ENCODE measurements at regions not wholly inside any gene's neighbourhood (a gene's known extent, or its start where the extent isn't known, plus 50 kb on each side); places are given as distances from the start of the nearest gene placed in this dataset.

DNA sequence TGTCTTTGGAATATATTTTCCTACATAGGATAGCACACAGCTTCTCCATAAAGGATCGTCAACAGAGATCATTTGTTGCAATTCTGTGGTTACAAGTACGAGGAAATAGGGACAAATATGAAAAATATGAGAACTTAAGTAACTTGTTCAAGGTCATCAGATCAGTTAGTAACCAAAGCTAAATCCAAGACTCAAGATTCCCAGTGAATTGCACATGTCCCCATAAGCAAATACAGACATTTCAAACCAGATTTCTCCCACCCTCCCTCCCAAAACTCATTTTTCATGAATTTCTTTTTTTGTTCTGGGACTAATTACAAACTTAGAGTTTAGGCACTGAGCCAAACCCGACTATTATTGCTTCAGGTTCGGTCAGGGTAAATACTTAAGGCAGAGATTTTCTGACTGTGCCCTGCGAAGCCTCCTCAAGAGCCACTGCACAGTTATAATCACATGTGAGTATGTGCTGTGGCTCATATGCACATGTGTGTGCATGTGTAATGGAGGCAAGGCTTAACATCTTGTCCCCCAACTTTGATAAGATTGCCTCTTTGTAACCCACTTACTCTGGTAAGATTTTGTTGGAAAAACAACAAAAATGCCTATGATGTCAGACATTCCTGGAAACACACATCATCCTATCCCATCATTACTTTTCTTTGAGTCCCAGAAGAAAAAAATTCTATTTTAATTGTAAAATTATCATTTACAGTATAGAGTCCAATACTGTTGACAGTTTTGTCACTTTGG lies 216.2 kb downstream of the CD83 start:
- no peak for DNase-seq

DNA sequence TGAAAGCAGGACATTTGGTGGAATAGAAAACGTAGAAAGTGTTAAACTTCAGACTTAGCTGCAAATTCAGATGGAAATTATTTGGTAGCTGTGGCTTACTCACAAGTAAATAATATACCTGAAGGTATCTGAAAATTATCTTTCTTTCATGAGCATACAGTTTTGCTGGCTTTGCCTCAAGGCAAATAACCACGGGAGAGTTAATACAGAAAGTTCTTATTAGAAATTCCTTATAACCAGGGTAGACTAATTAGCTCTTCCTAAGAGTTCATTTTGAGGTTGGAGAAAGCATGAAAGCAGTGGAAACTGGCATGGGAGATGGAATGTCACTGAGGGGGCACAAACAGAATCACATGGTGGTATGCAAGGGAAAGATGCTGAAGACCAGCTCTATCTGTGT lies 217.5 kb downstream of the CD83 start:
- no peak for DNase-seq

DNA sequence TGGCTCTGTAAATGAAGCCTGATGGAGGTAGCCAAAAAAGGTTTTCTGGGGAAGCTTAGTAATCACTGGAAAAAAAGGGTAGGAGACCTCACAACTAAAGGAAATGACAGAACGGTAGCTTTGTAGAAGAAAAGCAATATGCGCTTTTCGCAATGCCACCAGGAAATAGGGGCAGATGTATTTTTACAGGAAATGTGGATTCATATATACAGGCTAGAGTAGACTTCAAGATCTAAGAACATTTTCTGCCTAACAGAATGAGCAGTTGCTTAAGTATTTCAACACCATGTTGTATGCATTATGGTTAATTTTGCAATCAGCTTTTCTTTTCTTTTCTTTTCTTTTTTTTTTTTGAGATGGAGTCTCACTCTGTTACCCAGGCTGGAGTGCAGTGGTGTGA lies 219.6 kb downstream of the CD83 start:
- DNase-seq = peak; percentile 16 to 67 (median 45)

DNA sequence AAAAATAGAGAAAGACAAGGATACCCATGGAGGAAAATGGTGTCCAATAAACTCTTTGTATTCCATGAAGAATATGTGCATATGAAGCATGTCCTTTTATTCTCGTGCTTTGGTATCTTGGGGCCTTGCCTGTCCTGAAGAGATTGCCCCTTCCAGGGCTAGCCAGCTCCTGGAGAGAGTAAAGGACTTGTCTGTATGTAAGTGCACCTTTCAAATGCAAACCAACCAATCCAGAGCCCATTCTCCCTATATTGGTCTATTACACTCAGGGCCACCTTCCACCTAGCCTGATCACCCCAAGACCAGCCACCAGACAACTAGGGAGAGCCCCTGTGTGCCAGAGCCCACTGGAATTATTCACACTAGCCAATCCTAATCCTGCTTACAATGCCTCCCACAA lies 221.6 kb downstream of the CD83 start:
- no peak for DNase-seq

DNA sequence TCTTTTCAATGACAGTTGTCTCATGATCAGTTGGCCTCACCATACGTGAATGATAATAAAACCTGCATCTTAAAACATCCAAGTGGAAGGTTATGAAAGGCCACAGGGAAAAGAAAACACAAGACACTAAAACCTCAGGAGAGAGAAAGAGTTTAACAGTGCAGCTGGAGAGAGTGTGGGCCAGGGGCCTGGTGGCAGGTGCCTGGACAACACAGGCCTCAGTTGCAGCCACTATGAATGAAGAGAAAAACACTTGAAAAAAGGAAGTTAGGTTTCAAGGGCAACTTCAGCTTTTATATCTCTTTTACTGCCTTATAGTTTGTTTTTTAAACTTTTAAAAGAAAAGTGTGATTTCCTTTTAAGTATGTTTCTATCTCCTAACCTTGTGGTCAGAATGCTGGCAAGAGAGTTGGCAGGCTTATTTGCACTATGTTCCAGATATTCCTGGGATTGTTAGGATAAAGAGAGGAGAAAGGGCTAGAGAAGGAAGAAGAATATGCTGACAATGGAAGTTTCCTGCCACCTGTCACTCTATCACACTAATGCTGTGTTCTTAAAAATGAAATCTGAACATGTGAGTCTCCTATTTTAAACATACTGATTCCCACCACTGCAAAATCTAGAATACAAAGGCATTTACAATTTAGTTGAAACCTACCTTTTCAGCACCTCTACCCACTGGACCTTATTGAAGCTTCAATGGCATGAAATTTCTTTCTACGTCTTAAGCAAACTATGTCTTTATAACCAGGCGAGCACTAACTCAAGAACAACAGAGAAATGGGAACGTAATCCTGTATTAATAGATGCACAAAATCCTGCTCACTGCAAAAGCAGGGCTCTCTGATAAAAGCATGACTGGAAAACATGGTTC lies 222.4 kb downstream of the CD83 start:
- peak in 1 of 4 experiments; percentile 21 for DNase-seq

DNA sequence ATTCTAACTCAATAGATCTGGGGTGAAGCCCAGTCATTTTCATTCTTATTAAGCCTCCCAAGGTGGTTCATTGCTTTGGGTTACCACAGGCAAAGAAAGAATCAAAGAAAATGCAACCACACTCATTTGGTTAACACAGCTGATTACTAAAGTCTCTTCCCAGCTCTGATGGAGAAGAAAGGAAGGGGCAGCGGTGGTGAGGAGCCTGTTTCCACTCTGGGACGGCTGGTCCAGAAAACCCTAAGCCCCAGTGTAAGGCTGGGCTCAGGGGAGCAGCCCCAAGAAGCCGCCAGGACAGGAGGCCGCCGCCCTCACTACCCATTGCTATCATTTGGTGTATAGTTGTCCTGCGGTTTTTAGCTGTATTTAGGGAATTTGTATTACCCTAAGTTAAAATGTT lies 226.9 kb downstream of the CD83 start:
- no peak for DNase-seq

DNA sequence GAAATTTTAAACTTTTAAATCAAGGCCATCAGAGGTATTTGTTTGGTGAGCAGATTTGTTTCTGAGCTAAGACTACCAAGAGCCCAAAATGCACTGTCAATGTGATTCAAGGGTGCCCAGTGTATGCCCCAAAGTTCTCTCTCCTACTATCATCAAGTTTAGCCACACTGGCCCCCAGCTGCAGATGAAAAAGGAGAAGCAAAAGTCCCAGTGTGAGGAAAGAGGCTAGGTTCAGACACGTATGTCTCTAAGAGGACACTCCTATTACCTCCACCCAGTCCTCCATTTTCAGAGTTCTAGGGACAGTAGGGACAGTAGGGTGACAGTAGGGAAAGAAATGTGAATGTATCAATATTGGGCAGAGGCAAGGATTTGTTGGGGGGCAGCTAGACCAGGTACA lies 230.8 kb downstream of the CD83 start:
- DNase-seq = peak; percentile 19 to 62 (median 51)

DNA sequence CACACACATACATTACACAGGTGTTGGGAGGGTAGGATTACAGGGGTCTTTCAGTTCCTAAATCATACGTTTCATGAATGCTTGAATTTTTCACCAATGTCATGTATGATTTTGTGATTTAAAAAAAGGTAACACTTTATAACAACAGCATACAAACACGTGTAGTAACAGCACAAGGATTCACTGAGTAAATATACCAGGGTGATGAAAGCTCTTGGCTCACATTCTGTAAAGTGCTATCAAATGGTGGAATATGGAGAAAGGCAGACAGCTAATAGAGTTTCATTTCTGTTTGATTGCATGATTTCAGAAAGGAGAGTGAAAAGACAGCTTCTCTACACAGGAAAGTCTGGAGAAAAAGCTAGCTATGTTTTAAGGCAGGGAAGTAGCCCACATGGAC lies 231.9 kb downstream of the CD83 start:
- DNase-seq = no peak

DNA sequence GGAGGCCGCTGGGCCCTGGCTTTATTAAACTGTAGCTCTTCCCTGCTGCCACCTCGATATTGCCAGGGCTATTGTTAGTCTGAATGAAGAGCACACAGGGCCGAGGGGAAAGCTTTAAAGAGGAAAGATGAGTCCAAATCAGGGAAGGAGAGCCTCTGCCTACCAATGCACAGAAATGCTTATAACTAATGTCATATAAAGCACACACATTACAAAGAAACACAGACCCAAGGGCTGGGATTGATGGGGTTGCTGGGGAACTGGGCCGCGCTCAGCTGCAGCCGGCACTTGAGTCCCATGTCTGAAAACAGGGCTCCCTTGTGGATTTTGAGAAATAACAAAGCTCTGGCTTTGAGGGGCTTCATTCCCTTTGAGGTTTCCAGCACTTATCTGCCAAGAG lies 232.6 kb downstream of the CD83 start:
- no peak for DNase-seq

DNA sequence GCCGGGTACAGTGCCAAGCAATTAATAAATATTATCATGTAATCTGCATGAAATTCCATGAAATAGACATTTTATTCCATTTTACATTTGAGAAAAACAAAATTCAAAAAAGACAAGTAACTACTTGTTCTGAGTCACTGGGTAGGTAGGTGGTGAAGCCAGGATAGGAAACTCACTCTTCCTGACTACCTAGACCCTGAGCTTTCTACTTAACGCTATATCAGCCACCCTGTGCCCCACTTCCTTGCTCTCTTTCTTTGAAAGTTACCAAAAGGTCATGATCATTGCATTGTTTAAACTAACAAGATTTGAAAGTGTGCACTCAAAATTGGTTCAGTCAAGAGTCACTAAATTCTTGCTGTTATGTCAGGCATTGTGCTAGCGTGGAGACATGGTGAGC lies 235.7 kb downstream of the CD83 start:
- DNase-seq = no peak

DNA sequence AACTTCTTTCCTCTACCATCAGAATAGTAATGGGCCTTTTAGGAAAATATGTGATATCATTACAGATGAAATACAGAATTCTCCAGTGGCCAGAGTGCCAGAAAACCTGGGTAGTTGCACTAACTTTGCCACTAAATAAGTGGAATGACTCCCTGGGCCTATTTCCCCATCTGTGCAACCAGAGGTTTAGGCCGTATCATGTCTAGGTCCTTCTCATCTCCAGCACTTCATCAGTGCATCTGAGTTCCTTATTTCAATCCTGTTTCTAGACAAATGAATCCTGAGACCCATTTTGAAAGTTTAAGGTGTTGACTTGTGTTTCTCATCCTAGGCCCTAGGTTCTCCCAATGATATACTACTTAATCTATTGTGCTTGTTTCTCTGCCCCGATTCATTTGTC lies 236.2 kb downstream of the CD83 start:
- peak; percentile 9 to 38 (median 14) for DNase-seq

DNA sequence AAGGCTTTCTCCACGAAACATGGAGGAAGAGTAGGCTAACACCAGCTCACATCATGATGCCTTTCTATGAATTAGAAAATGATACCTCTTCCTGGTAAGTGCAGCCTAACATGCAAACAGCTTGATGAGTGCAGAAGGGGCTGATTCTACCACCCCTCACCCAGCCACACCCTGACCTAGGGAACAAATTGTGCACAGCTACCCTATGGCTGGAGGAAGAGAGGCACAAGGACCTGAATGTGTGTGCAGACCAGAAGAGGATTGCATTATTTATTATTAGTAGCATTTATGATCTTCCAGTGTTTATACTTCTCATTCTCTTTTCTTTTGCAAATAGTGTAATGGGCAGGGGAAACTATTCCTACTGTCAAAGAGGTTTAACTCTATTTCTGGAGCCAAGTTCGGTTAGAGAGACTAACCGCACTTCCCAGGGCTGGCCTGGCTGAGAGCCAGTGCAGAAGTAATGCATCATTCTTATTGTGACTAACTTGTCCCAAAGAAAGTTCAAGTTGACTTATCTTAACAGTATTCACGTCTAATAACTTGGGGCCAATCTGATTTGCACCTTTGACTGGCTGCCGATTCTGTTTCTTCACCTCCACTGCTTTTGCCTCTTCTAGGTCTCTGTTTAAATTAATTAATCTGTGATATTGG lies 237.5 kb downstream of the CD83 start:
- DNase-seq = peak; percentile 81 to 87 (median 86)

DNA sequence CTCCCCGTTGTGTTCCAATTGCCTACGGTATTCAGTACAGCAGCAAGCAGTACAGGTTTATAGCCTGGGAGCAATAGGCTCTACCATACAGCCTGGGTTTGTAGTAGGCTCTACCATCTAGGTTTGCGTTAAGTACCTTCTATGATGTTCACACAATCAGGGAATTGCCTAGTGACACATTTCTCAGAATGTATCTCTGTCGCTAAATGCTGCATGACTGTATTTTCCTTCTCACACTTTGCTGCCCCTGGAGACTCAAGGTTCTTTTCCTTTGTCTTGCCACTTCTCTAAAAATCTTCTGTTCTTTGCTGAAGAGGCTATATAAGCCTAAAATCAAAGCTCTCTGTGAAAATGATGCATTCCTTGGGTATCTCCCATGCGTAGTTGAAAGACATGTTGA lies 241.9 kb downstream of the CD83 start:
- no peak for DNase-seq

DNA sequence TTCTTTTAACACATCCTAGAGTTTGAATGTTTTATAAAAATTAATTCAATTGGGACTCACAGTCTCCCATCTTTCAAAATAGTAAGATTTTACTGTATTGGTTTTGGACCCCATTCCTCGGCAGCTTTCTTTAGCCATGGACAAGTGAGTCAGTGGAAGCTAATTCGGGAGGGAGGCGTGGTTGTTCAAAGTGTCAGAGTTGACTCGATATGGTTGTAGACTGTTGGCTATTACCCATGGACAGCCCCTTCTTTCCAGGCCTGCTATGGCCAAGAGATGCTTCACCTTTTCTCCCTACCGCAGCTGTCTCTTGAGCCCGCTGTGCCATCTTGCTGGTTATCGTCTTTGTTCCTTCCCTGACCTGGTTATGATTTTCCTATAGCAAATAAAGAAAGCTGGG lies 243.0 kb downstream of the CD83 start:
- no peak for DNase-seq

DNA sequence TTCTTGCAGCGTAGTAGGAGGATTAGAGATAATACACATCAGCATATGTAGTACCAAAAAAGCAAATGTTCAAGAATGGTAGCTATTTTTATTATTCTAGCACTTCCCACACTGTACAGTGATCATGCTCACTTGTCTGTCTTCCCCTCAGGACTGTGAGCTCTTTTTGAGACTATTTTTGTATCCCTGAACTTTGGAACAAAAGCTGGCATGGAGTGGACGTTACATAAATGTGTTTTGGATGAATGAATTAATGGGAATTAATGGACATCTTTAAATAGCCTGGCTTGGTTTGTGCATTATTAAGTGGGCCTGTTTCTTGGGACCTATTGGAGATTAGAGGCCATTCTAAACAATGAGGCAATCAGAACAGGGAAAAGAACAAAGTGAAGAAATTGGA lies 243.7 kb downstream of the CD83 start:
- DNase-seq = no peak

DNA sequence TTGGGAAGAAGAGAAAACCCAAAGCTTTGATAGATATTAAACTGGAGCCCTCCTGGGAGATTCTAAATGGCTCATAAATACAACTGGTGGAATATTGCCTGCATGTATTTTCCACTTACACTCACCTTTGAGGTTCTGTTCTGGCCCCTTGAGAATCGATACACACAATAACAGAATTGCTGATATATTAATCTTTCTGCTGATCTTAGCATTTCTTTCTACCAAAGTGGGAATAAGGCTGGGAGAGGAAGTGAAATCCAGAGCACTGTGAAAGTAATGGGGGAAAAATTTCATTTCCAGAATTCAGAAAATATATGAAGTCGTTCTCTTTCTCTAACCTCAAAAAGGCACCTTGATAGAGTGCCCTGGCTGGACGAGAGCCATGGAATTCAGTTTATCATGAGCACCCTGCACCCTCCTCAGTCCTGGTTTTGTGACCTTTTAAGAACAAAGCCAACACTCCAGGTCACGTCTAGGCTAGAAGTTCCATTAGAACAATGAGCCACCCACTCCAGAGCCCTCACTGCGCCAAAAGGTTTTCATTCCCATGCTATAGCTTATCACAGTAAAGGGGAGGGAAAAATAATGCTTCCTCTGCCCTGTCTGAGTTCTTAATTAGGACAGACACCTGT lies 244.5 kb downstream of the CD83 start:
- no peak for DNase-seq

DNA sequence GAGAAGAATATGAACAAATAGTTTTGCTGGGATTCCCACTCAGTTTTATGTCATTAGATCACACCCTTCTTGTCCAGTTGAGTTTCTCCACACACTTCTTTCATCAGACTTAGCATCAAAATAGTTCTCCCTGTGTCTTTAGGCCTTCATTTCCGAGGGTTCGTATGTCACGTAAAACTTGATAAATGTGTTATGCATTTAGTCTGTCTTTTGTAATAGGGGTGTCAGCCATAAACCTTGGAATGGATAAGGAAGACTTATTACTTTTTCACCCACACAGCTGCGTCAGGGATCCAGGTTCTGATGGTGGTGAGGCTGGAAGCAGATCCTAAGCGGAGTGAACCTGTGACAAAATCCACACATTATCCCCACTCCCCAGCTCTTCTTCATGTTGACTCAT lies 246.8 kb downstream of the CD83 start:
- DNase-seq = no peak

DNA sequence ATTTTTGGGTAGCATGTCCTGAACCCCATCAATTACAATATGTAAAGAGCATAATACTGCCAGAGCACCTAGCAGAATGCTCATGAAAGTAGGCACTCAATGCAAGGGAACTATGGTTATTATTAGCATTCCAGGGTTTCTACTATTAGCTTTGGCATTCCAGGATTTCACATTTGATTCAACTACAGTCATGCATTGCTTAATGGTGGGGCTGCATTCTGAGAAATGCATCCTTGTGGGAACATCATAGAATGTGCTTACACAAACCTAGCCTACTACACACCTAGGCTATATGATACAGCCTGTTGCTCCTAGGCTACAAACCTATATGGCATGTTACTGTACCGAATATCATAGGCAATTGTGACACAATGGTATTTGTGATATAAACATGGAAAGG lies 247.8 kb downstream of the CD83 start:
- DNase-seq = no peak

DNA sequence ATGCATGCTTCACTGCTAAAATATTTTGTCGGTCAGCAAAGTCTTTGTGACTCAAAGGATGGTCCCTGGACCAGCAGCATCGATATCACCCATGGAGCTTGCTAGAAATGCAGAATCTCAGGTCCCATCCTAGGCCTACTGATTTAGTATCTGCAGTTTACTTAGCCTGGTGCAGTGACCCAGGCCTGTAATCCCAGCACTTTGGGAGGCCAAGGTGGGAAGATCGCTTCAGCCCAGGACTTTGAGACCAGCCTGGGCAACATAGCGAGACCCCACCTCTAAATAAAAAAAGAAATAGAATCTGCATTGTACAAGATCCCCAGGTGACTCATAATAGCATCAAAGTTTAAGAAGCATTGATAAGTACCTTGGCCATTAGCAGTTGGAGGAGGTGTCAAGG lies 248.7 kb downstream of the CD83 start:
- DNase-seq = no peak

DNA sequence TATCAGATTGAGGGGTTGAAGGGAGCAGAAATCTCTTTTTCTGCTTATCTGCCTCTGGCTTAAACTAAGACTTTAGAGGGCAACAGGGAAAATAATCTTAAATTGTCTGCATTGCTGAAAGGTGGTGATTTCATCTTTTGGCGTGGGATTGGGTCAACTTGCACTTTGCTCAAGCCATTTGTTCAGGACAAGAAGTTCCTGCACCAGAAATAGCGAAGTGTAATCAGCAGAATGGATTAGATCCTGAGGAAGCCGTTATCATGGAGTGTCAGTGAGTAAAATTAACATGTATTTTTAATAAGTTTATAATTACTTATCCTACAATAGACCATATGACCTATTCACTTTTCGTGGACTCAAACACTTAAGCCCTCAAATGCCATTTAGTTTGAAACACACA lies 249.3 kb downstream of the CD83 start:
- no peak for DNase-seq

DNA sequence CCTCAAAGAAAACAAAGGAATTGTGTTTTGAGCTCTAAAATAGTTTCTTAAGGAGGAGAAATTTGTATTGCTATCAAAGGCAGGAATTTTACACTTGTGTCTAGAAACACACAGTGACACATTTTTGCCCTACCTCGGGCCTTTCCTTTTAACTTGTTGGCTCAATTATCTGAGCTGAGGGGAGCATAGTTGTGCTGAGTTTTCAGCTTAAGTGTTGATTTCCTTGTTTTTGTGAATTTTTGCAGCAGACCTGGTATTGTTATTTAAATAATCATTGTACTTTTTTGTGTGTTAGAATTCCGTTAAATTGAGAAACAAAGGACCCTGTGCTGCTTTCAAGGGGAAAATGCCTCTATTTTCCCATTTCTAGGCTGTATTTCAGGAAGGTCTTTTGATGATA lies 249.7 kb downstream of the CD83 start:
- no peak for DNase-seq

DNA sequence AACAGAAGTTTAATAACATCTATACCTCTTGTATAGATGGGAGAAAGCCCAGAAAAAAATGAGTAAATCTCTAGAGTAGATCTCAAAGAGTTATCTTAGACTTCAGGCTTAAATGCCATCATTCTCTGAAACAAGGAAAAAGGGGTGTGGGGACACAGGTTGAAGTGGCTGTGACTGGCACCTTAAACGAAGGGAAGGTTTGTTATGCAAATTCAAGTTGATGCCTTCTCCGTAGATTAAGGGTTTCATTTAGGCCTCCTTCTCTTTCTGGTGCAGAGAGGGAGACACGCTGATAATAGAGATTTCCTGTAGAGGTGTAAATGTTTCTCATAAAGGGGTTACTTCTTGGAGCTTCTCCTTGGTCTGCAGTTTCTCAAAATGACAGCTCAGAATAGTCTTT lies 252.1 kb downstream of the CD83 start:
- no peak for DNase-seq

DNA sequence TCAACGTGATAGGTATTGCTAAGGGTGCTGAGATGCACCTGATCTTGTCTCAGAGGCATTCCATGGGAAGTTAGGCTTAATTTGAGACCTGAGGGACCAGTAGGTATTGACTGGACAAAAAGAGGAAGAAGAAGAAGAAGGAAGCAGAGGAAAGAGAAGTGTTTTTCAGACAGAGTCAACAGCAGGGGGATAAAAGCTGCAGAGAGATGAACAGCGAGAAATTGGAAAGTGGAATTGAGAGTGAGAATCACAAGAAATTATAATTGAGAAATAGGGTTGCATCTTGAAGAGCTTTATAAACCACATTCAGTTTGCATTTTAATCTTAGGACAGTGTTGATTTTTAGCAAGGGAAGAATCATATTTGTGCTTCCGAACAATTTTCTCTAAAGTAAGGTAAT lies 254.0 kb downstream of the CD83 start:
- peak; percentile 18 to 70 (median 44) for DNase-seq
